ENCODE measurements at regions not wholly inside any gene's neighbourhood (a gene's known extent, or its start where the extent isn't known, plus 50 kb on each side); places are given as distances from the start of the nearest gene placed in this dataset.
"Not testable (repeated sequence)": the region's sequence is repeated elsewhere in the genome, so short reads cannot be mapped to it uniquely, and the experiment has no call there.

DNA sequence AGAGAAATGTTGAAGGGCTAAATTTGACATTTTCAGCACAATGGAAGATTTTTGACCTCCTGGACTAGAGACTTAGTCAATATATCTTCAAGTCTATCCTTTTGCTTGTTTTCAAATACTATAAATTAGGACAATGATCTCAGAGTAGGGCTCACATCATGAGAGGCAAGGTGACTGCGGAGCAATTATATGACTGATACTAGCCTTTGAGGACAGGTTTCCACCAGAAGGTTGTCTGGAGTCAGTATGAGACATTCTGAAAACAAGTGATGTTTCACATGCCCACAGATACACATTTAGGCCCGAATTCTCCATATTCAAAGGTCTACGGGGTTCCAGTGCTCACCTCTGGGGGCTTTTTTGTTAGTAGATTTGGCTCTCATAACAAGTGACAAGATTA lies 142.3 kb upstream of the SAMSN1 start:
- peak; percentile 28 for ATAC-seq (replicated peaks)
- Mint-ChIP-seq H3K4me1 (peaks cover 8% of the 10 kb centered on the region), H3K4me3 (no peak overlapping the region), H3K9me3 (no peaks in the 10 kb centered on the region), H3K27me3 (no peaks in the 10 kb centered on the region), H3K36me3 (ENCODE audit: low read depth) (no peaks in the 10 kb centered on the region), H3K27ac (peak overlapping the region; percentile 25)

GRCh38 chr21:14687268-14687625 lies 141.1 kb upstream of the SAMSN1 start:
- peaks cover 11% of the 10 kb centered on the region for H3K4me1 Mint-ChIP-seq
- peak overlapping the region; percentile 51 for H3K4me3 Mint-ChIP-seq
- H3K27me3 Mint-ChIP-seq: no peaks in the 10 kb centered on the region
- H3K9me3 Mint-ChIP-seq: no peaks in the 10 kb centered on the region
- H3K27ac Mint-ChIP-seq: peak overlapping the region; percentile 25
- no peaks in the 10 kb centered on the region for H3K36me3 Mint-ChIP-seq (ENCODE audit: low read depth)
- ATAC-seq (replicated peaks): peak; percentile 86

DNA sequence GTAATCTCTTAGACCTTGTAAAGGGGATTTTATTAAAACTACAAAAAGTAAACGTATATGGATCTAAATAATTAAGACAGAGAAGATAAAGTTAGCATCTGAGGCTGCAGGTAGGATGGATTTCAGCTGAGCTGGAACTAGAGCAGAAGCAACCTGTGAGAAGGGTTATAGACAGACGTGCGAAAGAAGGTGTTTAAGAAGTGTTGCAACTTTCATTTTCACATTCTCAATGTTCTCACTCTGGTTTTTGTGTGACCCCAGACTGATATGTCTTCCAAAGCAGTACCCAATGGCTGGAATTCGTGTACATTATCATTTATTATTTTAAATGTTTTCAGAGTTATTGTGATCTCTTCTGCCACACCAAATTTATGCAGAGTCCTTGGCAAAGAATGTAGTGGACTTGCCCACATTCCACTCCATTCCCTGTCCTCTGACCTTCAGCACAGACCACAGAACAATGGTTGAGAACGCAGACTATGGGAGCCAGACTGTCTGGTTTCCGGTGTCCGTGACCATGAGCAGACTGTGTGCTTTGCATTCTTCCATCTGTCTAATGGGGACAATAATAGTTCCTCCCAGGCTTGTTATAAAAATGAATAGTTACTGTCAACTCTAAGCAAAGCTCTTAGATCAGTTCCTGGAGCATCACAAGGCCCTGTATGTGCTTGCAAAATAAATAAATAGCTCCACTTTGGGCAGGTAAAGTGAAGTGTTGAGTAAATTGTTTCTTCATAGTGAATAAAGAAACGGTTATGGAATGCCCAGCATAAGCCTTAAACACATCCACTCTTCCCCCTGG lies 140.6 kb upstream of the SAMSN1 start:
- Mint-ChIP-seq H3K27ac (peak overlapping the region; percentile 25), H3K4me3 (peak overlapping the region; percentile 51)

GRCh38 chr21:14685568-14685967 lies 139.5 kb upstream of the SAMSN1 start:
- H3K36me3 Mint-ChIP-seq (ENCODE audit: low read depth): no peaks in the 10 kb centered on the region
- no peaks in the 10 kb centered on the region for H3K27me3 Mint-ChIP-seq
- no peaks in the 10 kb centered on the region for H3K9me3 Mint-ChIP-seq
- H3K27ac Mint-ChIP-seq: peak overlapping the region; percentile 0
- peaks cover 11% of the 10 kb centered on the region for H3K4me1 Mint-ChIP-seq
- ATAC-seq (replicated peaks): no peak
- no peak overlapping the region for H3K4me3 Mint-ChIP-seq

More for the DNA sequence above, 140.6 kb upstream of the SAMSN1 start:
- Mint-ChIP-seq H3K4me1 (peaks cover 11% of the 10 kb centered on the region), H3K27me3 (no peaks in the 10 kb centered on the region), H3K9me3 (no peaks in the 10 kb centered on the region), H3K36me3 (ENCODE audit: low read depth) (no peaks in the 10 kb centered on the region)
- peak; percentile 69 for ATAC-seq (replicated peaks)

GRCh38 chr21:14684071-14684470 lies 138.0 kb upstream of the SAMSN1 start:
- Mint-ChIP-seq H3K4me1 (peaks cover 11% of the 10 kb centered on the region), H3K27ac (no peak overlapping the region), H3K36me3 (ENCODE audit: low read depth) (no peaks in the 10 kb centered on the region), H3K27me3 (no peaks in the 10 kb centered on the region), H3K4me3 (no peak overlapping the region), H3K9me3 (no peaks in the 10 kb centered on the region)
- ATAC-seq (replicated peaks): no peak

GRCh38 chr21:14683063-14683462 lies 136.9 kb upstream of the SAMSN1 start:
- H3K9me3 Mint-ChIP-seq: no peaks in the 10 kb centered on the region
- H3K4me1 Mint-ChIP-seq: peaks cover 11% of the 10 kb centered on the region
- H3K36me3 Mint-ChIP-seq (ENCODE audit: low read depth): no peaks in the 10 kb centered on the region
- no peak overlapping the region for H3K4me3 Mint-ChIP-seq
- H3K27me3 Mint-ChIP-seq: no peaks in the 10 kb centered on the region
- no peak for ATAC-seq (replicated peaks)
- peak overlapping the region; percentile 37 for H3K27ac Mint-ChIP-seq

GRCh38 chr21:14678973-14679574 lies 133.0 kb upstream of the SAMSN1 start:
- H3K27me3 Mint-ChIP-seq: no peaks in the 10 kb centered on the region
- no peak for ATAC-seq (replicated peaks)
- no peaks in the 10 kb centered on the region for H3K9me3 Mint-ChIP-seq
- H3K27ac Mint-ChIP-seq: no peak overlapping the region
- no peaks in the 10 kb centered on the region for H3K36me3 Mint-ChIP-seq (ENCODE audit: low read depth)
- peaks cover 19% of the 10 kb centered on the region for H3K4me1 Mint-ChIP-seq
- H3K4me3 Mint-ChIP-seq: no peak overlapping the region

- H3K4me1 Mint-ChIP-seq: peaks cover 13% of the 10 kb centered on the region
- no peaks in the 10 kb centered on the region for H3K27me3 Mint-ChIP-seq
- H3K4me3 Mint-ChIP-seq: peak overlapping the region; percentile 80
- H3K36me3 Mint-ChIP-seq (ENCODE audit: low read depth): no peaks in the 10 kb centered on the region
- peak overlapping the region; percentile 95 for H3K27ac Mint-ChIP-seq
- ATAC-seq (replicated peaks): no peak
- no peaks in the 10 kb centered on the region for H3K9me3 Mint-ChIP-seq
Observed at GRCh38 chr21:14677639-14678179, 131.6 kb upstream of the SAMSN1 start.

DNA sequence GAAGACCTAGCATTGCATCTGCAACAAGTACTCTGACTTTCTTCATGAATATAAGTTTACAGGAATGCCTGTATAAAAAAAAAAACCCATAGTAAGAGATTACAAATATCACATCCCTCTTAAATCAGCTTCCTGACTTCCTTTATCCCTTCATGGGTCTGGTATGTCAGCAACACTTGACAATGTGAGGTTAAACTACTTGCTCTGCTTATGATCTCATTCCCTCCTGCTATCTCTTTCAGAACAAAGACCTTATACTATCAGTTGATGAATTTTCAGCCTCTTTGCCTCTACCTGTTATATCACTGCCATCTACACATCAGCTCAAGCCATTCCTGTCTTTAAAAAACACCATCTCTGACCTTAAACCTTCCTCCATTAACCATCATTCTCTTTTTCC lies 130.9 kb upstream of the SAMSN1 start:
- no peak for ATAC-seq (replicated peaks)

GRCh38 chr21:14675774-14676530 lies 129.8 kb upstream of the SAMSN1 start:
- Mint-ChIP-seq H3K27me3 (no peaks in the 10 kb centered on the region), H3K4me1 (peaks cover 13% of the 10 kb centered on the region), H3K27ac (peak overlapping the region; percentile 95), H3K4me3 (peak overlapping the region; percentile 80), H3K9me3 (no peaks in the 10 kb centered on the region), H3K36me3 (ENCODE audit: low read depth) (no peaks in the 10 kb centered on the region)
- ATAC-seq (replicated peaks): peak; percentile 84

More for the DNA sequence above, 130.9 kb upstream of the SAMSN1 start:
- Mint-ChIP-seq H3K4me3 (peak overlapping the region; percentile 80), H3K36me3 (ENCODE audit: low read depth) (no peaks in the 10 kb centered on the region), H3K9me3 (no peaks in the 10 kb centered on the region), H3K27me3 (no peaks in the 10 kb centered on the region), H3K27ac (peak overlapping the region; percentile 95), H3K4me1 (peaks cover 13% of the 10 kb centered on the region)

GRCh38 chr21:14673649-14674048 lies 127.5 kb upstream of the SAMSN1 start:
- peaks cover 3% of the 10 kb centered on the region for H3K9me3 Mint-ChIP-seq
- H3K27me3 Mint-ChIP-seq: no peaks in the 10 kb centered on the region
- peaks cover 13% of the 10 kb centered on the region for H3K4me1 Mint-ChIP-seq
- no peak overlapping the region for H3K4me3 Mint-ChIP-seq
- no peaks in the 10 kb centered on the region for H3K36me3 Mint-ChIP-seq (ENCODE audit: low read depth)
- ATAC-seq (replicated peaks): no peak
- H3K27ac Mint-ChIP-seq: no peak overlapping the region

GRCh38 chr21:14672466-14672865 lies 126.4 kb upstream of the SAMSN1 start:
- ATAC-seq (replicated peaks): no peak
- Mint-ChIP-seq H3K27ac (no peak overlapping the region), H3K9me3 (peaks cover 3% of the 10 kb centered on the region), H3K27me3 (no peaks in the 10 kb centered on the region), H3K4me1 (peaks cover 13% of the 10 kb centered on the region), H3K36me3 (ENCODE audit: low read depth) (no peaks in the 10 kb centered on the region), H3K4me3 (no peak overlapping the region)

DNA sequence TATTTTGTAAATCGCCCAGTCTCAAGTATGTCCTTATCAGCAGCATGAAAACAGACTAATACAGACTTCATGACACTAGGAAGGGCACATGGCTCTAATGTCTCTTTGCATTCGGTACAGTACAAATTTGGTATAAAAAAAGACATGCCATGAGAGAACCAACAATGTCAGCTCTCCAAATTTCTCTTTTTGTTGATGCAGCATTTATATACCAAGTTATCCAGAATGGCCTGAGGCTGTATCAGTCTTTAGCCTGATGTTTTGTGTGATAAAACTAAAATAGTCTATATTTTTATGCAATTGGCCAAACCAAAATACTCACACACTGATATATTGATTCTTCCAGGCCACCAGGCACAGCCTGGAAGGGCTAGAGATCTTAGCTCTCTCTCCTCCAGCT lies 124.3 kb upstream of the SAMSN1 start:
- H3K9me3 Mint-ChIP-seq: peaks cover 3% of the 10 kb centered on the region
- no peak overlapping the region for H3K4me3 Mint-ChIP-seq
- ATAC-seq (replicated peaks): no peak
- H3K36me3 Mint-ChIP-seq (ENCODE audit: low read depth): no peaks in the 10 kb centered on the region
- H3K4me1 Mint-ChIP-seq: no peaks in the 10 kb centered on the region
- no peak overlapping the region for H3K27ac Mint-ChIP-seq
- H3K27me3 Mint-ChIP-seq: no peaks in the 10 kb centered on the region

GRCh38 chr21:14669092-14669491 lies 123.0 kb upstream of the SAMSN1 start:
- H3K27me3 Mint-ChIP-seq; H3K4me3 Mint-ChIP-seq; H3K27ac Mint-ChIP-seq; H3K4me1 Mint-ChIP-seq; ATAC-seq (replicated peaks); H3K36me3 Mint-ChIP-seq (ENCODE audit: low read depth): not testable (repeated sequence)
- peaks cover 11% of the 10 kb centered on the region for H3K9me3 Mint-ChIP-seq
